Amniotic epithelial cell (primary cell): ENCODE measurements at regions not wholly inside any gene's neighbourhood (a gene's known extent, or its start where the extent isn't known, plus 50 kb on each side); places are given as distances from the start of the nearest gene placed in this dataset.
"Not testable (repeated sequence)": the region's sequence is repeated elsewhere in the genome, so short reads cannot be mapped to it uniquely, and the experiment has no call there.

Source experiments
- DNase-seq: peaks from one replicate; pipeline ENCODE4 v3.0.0-alpha.2; 2010; ENCODE audit warnings: low read depth

- no peak for DNase-seq
These were observed 488.2 kb downstream of the RBFOX1 start for GRCh38 chr16:7820816-7821215.

GRCh38 chr16:7805686-7806396 lies 473.2 kb downstream of the RBFOX1 start:
- no peak for DNase-seq

GRCh38 chr16:7804635-7805195 lies 472.1 kb downstream of the RBFOX1 start:
- DNase-seq, result no peak

- no peak for DNase-seq
These were observed 459.7 kb downstream of the RBFOX1 start for GRCh38 chr16:7792346-7792745.

GRCh38 chr16:7791028-7791590 lies 458.5 kb downstream of the RBFOX1 start:
- no peak for DNase-seq

GRCh38 chr16:7775072-7775488 lies 442.4 kb downstream of the RBFOX1 start:
- DNase-seq, result no peak

- no peak for DNase-seq
These were observed 440.1 kb downstream of the RBFOX1 start for GRCh38 chr16:7772722-7773121.

GRCh38 chr16:7769091-7769490 lies 436.4 kb downstream of the RBFOX1 start:
- DNase-seq, result not testable (repeated sequence)

GRCh38 chr16:7765079-7765550 lies 432.5 kb downstream of the RBFOX1 start:
- DNase-seq, result no peak

- DNase-seq, result no peak
These were observed 430.5 kb downstream of the RBFOX1 start for GRCh38 chr16:7763111-7763510.
